NCI-H69 (cell line): ENCODE measurements at regions not wholly inside any gene's neighbourhood (a gene's known extent, or its start where the extent isn't known, plus 50 kb on each side); places are given as distances from the start of the nearest gene placed in this dataset.
"Not testable (repeated sequence)": the region's sequence is repeated elsewhere in the genome, so short reads cannot be mapped to it uniquely, and the experiment has no call there.

Source experiments
- DNase-seq: peaks from one replicate; lab custom pipeline; 2025; lab: John Stamatoyannopoulos, UW

- no peak for DNase-seq
These were observed 80.8 kb downstream of the C21orf91 start for GRCh38 chr21:17738176-17738953.

- DNase-seq, result no peak
These were observed 83.1 kb downstream of the C21orf91 start for GRCh38 chr21:17736072-17736471.

DNA sequence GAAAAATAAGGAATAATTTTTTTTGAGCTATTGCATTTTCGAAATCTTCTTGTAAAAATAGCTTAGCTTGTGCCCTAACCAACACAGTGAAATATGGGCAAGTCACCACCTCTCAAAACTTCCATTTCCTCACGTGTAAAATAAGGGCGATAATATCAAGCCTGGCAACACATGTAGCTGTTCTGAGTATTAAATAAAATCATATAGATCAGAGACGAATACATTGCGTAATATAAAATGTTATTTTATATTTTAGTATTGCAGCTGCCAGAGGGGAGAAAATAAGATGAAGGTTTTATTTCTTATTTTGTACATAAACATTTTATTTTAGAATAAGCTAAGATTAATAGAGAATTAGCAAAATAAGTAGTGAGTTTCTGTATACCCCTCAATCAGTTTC lies 85.9 kb downstream of the C21orf91 start:
- DNase-seq, result no peak

DNA sequence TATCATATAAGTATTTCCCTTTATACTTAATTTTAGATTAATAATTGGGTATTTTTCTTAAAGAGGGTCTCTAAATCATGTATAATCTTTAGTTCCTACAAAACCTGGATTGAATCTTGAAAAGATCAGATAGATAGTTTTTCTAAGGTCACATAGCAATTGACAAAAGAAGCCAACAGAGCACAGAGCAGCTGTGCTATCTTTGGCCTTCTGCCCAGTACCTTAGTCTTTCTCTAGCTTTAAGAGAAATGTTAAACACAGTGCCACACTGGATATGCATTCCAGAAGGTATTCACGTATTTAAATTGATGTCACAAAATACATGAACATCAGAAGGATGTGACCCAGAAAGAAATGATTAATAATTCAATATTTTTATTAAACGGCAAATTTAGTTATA lies 86.8 kb downstream of the C21orf91 start:
- DNase-seq, result peak; percentile 90

DNA sequence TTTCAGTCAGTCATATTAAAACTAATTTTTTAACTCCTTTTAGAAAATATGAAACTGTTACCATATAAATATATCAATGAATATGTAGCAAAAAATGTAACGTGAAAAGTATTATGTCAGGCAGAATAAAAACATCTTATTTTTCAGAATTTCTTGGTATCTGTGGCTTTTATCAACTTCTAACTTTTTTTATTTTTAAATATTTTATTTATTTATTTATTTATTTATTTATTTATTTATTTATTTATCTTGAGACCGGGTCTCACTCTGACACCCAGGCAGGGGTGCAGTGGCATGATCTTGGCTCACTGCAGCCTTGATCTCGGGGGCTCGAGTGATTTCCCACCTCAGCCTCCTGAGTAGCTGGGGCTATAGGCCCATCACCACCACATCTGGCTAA lies 87.6 kb downstream of the C21orf91 start:
- DNase-seq, result no peak

- DNase-seq, result no peak
These were observed 88.4 kb downstream of the C21orf91 start for GRCh38 chr21:17730782-17731181.

DNA sequence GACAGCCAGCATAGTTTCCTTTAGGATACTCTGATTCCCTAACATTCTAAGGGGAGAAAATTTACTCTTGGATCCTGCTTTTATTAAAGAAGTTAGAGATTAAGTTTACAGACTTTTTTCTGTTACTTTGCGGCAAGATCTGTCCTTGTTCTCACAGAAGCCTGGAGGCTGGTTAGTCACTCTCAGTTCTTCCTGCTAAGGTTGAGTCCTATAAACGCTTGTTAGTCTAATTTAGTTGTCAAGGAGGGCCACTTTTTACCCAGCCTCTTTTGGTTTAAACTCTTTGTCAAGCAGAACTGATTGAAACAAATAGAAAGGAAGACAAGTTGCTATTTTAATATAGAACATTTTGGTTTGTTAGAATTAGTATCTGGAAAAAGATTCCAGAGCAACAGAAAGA lies 89.7 kb downstream of the C21orf91 start:
- no peak for DNase-seq

GRCh38 chr21:17727361-17727760 lies 91.8 kb downstream of the C21orf91 start:
- no peak for DNase-seq

GRCh38 chr21:17726047-17726829 lies 92.9 kb downstream of the C21orf91 start:
- peak; percentile 72 for DNase-seq

DNA sequence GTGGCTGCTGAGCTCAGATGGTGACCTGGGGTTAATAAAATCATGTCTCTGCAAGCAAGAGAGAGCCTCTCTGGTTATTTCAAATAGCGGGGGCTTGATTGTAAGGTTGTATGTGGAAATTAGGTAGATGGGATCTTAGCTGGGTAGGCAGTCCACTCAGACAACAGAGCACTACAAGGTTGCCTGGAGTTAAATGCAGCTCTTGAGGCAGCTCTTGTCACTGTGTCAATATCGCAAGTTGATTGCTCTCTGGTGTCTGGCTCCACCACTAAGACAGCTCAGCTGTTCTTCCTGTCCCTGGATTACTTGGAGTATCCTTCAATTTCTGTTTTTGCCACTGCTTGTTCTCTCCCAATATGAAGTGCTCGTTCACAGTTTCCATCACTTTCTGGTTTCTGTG lies 93.8 kb downstream of the C21orf91 start:
- peak; percentile 90 for DNase-seq

GRCh38 chr21:17712887-17713286 lies 100.2 kb upstream of the BTG3 start:
- DNase-seq, result no peak

GRCh38 chr21:17711896-17712295 lies 99.2 kb upstream of the BTG3 start:
- DNase-seq, result no peak

- DNase-seq, result no peak
These were observed 96.5 kb upstream of the BTG3 start for GRCh38 chr21:17709266-17709611.

GRCh38 chr21:17708522-17709265 lies 96.0 kb upstream of the BTG3 start:
- no peak for DNase-seq

DNA sequence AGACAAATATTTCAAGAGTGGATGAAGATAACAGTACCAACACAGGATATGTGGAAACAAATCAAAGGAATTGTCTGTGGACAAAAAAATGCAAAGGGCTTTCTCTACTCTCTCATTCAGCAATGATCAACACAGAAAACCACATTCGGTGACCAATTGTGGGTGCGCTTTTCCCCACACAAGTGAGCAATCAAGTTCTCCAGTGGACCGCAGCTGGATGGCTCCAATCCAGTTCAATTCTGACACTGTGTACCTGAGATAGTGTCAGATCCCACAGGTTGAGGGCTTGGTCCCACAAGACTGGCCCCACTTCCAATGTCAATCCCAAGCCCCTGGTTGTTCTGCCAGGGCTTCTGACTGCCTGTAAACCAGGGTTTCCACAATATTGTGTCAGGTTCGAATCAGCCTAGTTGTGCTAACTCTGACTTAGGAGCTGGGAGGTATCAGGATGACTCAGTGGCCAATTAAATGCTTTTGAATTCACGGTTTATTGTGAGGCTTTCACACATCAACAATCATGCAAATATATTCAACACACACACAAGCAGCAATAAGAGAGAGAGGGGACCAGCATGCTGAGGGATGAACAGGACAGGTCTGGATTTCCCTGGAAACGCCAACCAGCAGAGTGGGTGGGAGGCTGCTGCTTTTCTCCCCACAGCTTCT lies 87.0 kb upstream of the BTG3 start:
- no peak for DNase-seq

- no peak for DNase-seq
These were observed 84.8 kb upstream of the BTG3 start for GRCh38 chr21:17697473-17697872.

DNA sequence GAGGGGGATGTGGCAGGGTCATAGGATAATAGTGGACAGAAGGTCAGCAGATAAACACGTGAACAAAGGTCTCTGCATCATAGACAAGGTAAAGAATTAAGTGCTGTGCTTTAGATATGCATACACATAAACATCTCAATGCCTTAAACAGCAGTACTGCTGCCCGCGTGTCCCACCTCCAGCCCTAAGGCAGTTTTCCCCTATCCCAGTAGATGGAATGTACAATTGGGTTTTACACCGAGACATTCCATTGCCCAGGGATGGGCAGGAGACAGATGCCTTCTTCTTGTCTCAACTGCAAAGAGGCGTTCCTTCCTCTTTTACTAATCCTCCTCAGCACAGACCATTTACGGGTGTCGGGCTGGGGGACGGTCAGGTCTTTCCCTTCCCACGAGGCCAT lies 81.7 kb upstream of the BTG3 start:
- DNase-seq, result not testable (repeated sequence)

DNA sequence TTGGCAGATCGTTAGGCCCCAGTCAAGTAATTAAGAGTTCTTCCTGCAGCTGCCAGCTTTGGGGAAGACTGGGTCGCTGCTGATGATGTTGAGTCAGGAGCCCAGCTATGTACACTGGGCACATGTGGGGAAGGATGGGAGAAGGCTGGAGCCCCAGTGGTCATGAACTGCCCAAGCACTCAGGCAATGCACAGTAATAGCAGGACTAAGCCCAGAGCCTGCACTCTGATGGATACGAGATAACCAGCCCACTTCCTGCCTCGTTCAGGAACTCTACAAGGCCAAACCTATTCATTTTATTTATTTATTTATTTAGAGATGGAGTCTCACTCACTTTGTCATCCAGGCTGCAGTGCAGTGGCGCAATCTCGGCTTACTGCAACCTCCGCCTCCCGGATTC lies 81.1 kb upstream of the BTG3 start:
- no peak for DNase-seq

- DNase-seq, result peak; percentile 72
These were observed 77.4 kb upstream of the BTG3 start for GRCh38 chr21:17690078-17690494.

GRCh38 chr21:17688912-17689874 lies 76.5 kb upstream of the BTG3 start:
- peak; percentile 99 for DNase-seq

DNA sequence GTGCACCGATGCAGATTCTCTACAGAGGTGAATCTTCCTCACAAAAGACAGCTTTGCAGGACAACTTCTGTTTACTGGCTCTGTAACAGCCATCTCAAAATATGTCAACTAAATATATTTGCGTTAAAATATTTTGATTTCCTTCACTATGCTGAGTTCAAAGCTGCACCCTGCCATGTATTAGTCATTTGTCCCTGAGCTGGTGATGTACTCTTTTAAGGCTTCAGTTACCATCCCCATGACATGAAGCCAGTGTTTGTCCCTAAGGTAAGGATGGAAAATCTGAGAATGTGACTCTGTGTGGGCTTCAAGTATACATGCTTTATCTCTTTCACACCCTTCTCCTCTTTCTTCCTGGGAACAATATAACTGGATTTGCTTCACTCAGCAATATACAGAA lies 70.2 kb upstream of the BTG3 start:
- no peak for DNase-seq
